Activated effector memory CD4-positive, alpha-beta T cell treated with Interleukin-2 at 50 U/mL for 16 hours (primary cell): ENCODE measurements at regions not wholly inside any gene's neighbourhood (a gene's known extent, or its start where the extent isn't known, plus 50 kb on each side); places are given as distances from the start of the nearest gene placed in this dataset.

ENCODE experiments used
- DNase-seq: peaks from one replicate; pipeline ENCODE4 v3.0.0-alpha.2; 2020

DNA sequence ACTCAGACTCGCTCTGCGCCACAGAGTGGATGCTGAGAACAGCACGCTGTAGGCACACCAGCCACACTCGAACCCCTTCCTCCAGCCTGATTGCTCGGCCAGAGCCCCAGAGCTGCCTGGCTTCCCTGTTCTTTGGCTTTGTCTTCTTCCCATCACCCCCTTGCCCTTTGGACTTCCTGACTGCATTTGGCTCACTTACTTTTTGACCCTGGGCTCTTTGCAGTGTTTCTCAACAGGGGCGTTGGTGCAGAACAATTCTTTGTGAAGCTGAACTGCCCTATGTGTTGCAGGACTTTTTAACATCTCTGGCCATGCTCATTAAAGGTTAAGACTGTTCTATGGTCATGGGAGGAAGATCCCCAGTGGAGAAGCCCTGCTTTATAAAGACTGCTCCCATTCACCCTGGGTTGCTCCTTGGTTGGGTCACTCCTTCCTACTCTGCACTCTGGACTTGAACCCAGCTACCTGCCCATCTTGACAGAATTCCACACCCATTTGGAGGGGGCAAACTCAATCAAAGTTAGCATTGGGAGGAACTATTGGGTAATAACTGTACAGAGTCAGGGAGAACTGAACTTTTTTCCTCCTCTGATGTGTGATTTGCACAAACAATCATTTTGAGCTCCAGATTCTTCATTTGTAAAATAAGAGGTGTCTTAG is 127.7 kb upstream of the PLEKHG7 start:
- DNase-seq: no peak

DNA sequence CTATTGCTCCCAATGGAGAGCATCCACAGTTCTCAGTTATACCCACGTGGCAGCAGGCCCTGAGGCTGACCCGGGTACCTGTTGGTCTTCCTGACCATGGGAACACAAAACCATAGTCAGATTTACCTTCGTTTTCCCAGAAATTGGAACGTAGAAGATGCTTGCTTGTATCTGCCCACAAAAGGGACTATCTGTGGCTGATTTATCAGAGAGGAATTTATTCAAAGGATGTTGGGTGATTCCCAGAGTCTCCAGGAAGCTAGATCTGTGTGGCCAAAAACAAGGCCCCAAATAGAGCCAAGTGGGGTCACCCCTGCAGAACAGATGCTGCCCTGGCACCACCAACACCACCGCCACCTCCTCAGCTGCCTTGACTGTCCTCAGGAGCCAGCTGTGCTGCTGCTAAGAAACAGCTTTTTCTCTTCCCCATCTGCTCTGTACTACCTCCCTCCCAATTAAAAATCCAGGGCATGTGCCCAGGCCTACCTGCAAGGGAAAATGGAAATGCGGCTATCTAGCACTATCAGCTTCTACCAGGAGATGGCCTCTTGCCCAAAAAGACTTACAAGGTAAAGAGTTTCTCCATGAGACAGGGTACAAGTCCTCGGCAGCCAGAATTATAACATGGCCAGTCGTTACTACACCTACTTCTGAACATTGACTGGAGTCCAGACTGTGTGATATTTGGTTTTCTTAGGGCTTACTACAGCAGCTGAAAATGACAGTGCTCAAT is 128.6 kb upstream of the PLEKHG7 start:
- DNase-seq: no peak

- DNase-seq: no peak
Observed at GRCh38 chr12:92573104-92573503, 129.7 kb upstream of the PLEKHG7 start.

- no peak for DNase-seq
Observed at GRCh38 chr12:92571844-92572543, 130.8 kb upstream of the PLEKHG7 start.

DNA sequence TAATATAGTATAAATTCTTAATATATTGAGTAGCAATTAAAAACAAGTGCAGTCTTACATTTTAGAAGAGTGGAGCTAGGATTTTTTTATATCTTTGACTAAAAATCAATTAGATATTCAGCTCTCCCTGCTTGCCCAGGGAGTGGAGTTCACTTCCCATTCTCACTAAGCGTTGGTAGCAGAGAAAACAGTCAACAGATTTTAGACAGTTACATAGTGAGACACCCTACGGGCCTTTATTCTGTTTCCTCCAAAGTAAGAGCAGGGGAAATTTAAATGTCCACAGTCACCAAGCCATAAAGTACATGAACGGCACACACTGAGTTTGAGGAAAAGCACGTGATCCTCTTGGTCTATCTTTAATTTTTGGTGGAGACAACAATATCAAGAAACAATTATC is 131.6 kb upstream of the PLEKHG7 start:
- no peak for DNase-seq

- DNase-seq: no peak
Observed at GRCh38 chr12:92570056-92570753, 132.6 kb upstream of the PLEKHG7 start.

GRCh38 chr12:92568691-92569090 is 134.1 kb upstream of the PLEKHG7 start:
- no peak for DNase-seq

GRCh38 chr12:92566448-92567019 is 136.3 kb upstream of the PLEKHG7 start:
- no peak for DNase-seq

DNA sequence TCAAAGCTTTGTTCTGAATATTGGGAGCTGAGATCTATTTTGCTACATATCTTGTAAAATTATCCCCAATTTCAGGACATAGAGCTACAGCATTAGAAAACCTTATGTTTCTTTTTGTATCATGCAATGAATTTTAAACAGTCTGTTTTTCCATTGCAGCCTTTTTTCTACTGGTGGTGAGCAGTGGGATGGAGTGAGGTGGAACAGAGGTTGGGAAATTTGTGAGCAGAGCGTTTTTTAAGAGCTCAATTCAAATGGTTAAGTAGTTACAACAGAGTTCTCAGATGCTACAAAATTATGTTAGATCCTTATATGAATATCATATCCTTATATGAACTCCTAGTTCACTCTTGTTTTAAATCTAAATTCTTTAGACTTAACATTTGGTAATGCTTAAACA is 139.0 kb upstream of the PLEKHG7 start:
- DNase-seq: no peak

- DNase-seq: no peak
Observed at GRCh38 chr12:92562063-92562734, 140.6 kb upstream of the PLEKHG7 start.

GRCh38 chr12:92561543-92561899 is 141.3 kb upstream of the PLEKHG7 start:
- no peak for DNase-seq

- DNase-seq: no peak
Observed at GRCh38 chr12:92560713-92561542, 141.9 kb upstream of the PLEKHG7 start.

- no peak for DNase-seq
Observed at GRCh38 chr12:92558806-92559205, 144.0 kb upstream of the PLEKHG7 start.

- DNase-seq: no peak
Observed at GRCh38 chr12:92558215-92558773, 144.5 kb upstream of the PLEKHG7 start.

DNA sequence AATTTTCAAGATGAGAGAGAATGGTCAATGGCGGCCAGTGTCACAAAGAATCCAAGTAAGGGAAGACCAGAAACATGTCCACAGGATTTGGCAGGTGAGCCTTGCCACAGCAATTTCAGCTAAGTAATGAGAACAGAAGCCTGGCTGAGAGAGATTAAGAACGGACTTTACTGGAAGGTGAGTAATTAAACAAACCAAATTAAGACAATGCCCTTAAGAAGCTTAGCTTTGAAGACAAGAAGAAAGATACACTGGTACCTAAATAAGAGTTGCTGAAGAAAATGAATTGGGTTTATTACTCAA is 145.4 kb upstream of the PLEKHG7 start:
- no peak for DNase-seq

DNA sequence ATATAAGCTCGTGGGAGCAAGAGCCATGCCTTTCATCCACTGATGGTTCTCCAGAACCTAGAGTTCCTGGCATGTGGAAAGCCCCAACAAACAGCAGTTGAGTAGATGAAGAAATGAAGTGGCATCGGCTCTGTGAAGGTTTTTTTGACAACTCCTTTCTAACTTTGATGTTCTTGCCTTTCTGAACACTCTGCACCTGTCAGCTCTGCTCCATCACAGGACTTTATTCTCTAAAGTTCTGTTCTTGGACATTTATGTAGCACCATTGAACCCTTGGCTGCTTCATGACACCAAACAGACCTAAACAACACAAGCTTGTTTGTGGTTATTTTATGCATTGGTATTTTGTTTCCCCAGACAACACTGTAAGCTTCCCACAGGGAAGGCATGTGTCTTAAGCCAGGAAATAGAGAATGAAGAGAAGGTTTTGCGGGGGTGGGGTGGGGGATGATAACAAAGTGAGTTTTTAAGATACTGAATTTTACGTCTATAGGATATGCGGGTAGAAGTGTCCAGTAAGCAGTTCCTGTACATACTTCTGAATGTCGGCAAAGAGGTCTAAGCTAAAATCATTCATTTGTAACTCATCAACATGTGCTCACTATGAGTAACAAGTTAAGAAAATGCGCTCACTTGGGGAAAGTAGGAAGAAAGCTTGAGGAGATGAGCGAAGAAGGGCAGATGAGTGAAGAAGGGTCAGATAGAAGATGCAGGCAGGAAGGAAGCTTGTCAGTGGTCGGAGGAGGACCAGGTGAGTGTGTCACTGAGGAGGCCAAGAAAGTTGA is 146.0 kb upstream of the PLEKHG7 start:
- no peak for DNase-seq

GRCh38 chr12:92556141-92556540 is 146.6 kb upstream of the PLEKHG7 start:
- no peak for DNase-seq

DNA sequence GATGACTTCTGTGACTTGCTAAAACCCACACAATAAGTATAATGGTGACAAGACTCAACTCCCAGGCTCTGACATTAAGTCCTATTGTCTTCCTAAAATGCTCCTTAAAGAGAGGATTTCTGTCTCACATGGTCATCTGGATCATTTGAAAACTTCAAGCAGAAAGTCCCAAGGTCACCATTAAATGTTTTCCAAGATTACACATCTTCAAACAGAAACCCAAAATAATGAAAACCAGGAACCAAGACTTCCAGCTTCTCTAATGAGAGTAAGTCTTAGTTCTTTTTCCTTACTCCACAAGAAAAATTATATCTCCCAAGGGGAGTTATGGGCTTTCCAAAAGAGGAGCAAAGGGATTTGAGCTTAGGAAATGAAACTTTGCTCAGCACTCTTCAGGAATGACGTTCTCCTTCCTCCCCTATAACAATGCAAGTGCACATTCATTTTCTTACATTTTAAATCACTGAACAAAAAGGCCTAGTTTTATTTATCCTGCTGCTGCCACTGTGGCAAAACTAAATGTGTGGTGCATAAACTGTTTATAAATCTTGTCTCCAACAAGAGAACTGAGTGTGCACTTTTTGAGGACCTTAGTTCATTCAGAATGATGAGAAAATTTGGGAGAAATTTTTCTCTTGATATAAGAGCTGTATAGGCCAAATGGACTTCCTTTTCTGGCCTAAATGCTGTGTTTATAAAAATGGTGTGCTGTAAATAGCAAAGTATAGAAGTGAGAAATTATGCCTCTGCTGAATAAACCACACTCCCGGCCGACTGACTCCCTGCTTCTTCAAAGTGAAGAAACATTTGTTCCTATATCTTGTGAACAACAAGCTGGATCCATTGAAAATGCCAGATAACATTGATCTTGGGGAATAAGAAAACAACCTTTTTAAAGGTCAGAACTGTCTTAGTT is 148.4 kb upstream of the PLEKHG7 start:
- DNase-seq: no peak

- no peak for DNase-seq
Observed at GRCh38 chr12:92553389-92553788, 149.4 kb upstream of the PLEKHG7 start.
